ENCODE measurements at regions not wholly inside any gene's neighbourhood (a gene's known extent, or its start where the extent isn't known, plus 50 kb on each side); places are given as distances from the start of the nearest gene placed in this dataset.
"Not testable (repeated sequence)": the region's sequence is repeated elsewhere in the genome, so short reads cannot be mapped to it uniquely, and the experiment has no call there.

GRCh38 chr5:60538955-60539866 is 160.8 kb downstream of the DEPDC1B start:
- Histone ChIP-seq H3K18ac (ENCODE audit: low read length) (no peak overlapping the region), H3K27me3 (ENCODE audit: insufficient read depth, low read length, poor library complexity) (no peaks in the 10 kb centered on the region), H3K79me2 (ENCODE audit: control insufficient read depth, insufficient read depth, low read length) (no peaks in the 10 kb centered on the region), H3K56ac (ENCODE audit: low read length) (no peak overlapping the region), H3K4me3 (ENCODE audit: low read length) (no peak overlapping the region), H3K4me2 (ENCODE audit: low read length) (no peak overlapping the region), H2AK5ac (ENCODE audit: low read length) (no peak overlapping the region), H3K9ac (ENCODE audit: low read length) (no peak overlapping the region), H3K79me1 (ENCODE audit: low read length) (no peaks in the 10 kb centered on the region), H4K5ac (ENCODE audit: low read length) (no peak overlapping the region), H2BK120ac (ENCODE audit: low read depth, low read length) (no peak overlapping the region), H2BK5ac (ENCODE audit: low read length) (no peak overlapping the region), H3K4me1 (ENCODE audit: control insufficient read depth, low read depth, low read length) (peaks cover 9% of the 10 kb centered on the region), H3K4ac (ENCODE audit: low read depth, low read length) (no peak overlapping the region), H4K8ac (ENCODE audit: low read depth, low read length) (no peak overlapping the region), H3K23ac (ENCODE audit: low read length) (no peak overlapping the region), H3K36me3 (ENCODE audit: control insufficient read depth, insufficient read depth, low read length) (no peaks in the 10 kb centered on the region), H3K27ac (ENCODE audit: low read depth, low read length) (no peak overlapping the region), H2BK15ac (replicated peaks; ENCODE audit: low read depth) (no peak overlapping the region)
- WGBS (ENCODE audit: extremely low coverage, insufficient coverage, low lambda C conversion rate), result no CpG with 5 or more reads among the region's 1 CpG
- no peak for DNase-seq

- Histone ChIP-seq H3K4me3 (ENCODE audit: low read length) (no peak overlapping the region), H4K8ac (ENCODE audit: low read depth, low read length) (no peak overlapping the region), H2BK120ac (ENCODE audit: low read depth, low read length) (no peak overlapping the region), H3K4me1 (ENCODE audit: control insufficient read depth, low read depth, low read length) (peaks cover 9% of the 10 kb centered on the region), H3K56ac (ENCODE audit: low read length) (no peak overlapping the region), H3K27me3 (ENCODE audit: insufficient read depth, low read length, poor library complexity) (no peaks in the 10 kb centered on the region), H3K79me1 (ENCODE audit: low read length) (no peaks in the 10 kb centered on the region), H2AK5ac (ENCODE audit: low read length) (no peak overlapping the region), H2BK15ac (replicated peaks; ENCODE audit: low read depth) (no peak overlapping the region), H3K27ac (ENCODE audit: low read depth, low read length) (no peak overlapping the region), H3K4me2 (ENCODE audit: low read length) (no peak overlapping the region), H3K9ac (ENCODE audit: low read length) (no peak overlapping the region), H3K18ac (ENCODE audit: low read length) (no peak overlapping the region), H2BK5ac (ENCODE audit: low read length) (no peak overlapping the region), H3K4ac (ENCODE audit: low read depth, low read length) (no peak overlapping the region), H3K36me3 (ENCODE audit: control insufficient read depth, insufficient read depth, low read length) (no peaks in the 10 kb centered on the region), H3K79me2 (ENCODE audit: control insufficient read depth, insufficient read depth, low read length) (no peaks in the 10 kb centered on the region), H4K5ac (ENCODE audit: low read length) (no peak overlapping the region), H3K23ac (ENCODE audit: low read length) (no peak overlapping the region)
- no peak for DNase-seq
- no CpG with 5 or more reads among the region's 2 CpGs for WGBS (ENCODE audit: extremely low coverage, insufficient coverage, low lambda C conversion rate)
Measured at GRCh38 chr5:60538426-60538825, 161.5 kb downstream of the DEPDC1B start.

DNA sequence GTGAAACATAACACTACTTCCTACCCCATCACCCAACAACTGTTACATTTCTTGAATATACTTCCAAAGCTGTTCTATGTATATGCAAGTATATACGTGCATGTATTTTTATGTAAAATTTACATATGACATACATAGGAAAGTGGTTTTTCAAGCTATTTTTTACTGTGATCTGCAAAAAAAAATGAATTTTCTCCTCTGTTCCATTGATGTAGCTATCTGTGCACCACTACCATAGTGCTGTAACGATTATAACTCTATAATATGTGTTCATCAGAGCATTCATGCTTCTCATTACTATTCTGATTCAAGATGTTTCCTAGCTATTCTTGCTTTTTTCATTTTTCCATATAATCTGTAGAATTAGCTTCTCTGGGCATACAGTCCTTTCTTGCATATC is 164.0 kb downstream of the DEPDC1B start:
- Histone ChIP-seq H4K5ac (ENCODE audit: low read length) (no peak overlapping the region), H3K79me1 (ENCODE audit: low read length) (no peaks in the 10 kb centered on the region)
- WGBS (ENCODE audit: extremely low coverage, insufficient coverage, low lambda C conversion rate), result no CpG with 5 or more reads among the region's 2 CpGs

DNA sequence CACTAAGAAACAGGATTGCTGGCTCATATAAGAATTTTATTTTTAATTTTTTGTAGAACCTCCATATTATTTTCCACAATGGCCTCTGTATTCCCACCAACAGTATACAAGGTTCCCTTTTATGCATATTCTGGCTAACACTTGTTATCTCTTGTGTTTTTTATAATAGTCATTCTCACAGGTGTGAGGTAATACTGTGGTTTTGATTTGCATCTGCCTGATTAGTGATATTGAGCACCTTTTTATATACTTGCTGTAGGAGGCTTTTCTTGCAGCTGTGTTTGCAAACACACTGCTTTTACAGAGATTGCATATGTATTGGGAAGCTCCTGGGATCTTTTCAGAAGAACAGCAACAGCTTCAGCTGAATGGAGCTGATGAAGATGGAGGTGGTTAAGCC is 164.8 kb downstream of the DEPDC1B start:
- Histone ChIP-seq H2BK5ac (ENCODE audit: low read length) (no peak overlapping the region), H3K4ac (ENCODE audit: low read depth, low read length) (no peak overlapping the region), H2BK15ac (replicated peaks; ENCODE audit: low read depth) (no peak overlapping the region), H3K56ac (ENCODE audit: low read length) (no peak overlapping the region), H3K27me3 (ENCODE audit: insufficient read depth, low read length, poor library complexity) (no peaks in the 10 kb centered on the region), H3K18ac (ENCODE audit: low read length) (no peak overlapping the region), H2AK5ac (ENCODE audit: low read length) (no peak overlapping the region), H2BK120ac (ENCODE audit: low read depth, low read length) (no peak overlapping the region), H3K79me1 (ENCODE audit: low read length) (no peaks in the 10 kb centered on the region), H3K79me2 (ENCODE audit: control insufficient read depth, insufficient read depth, low read length) (no peaks in the 10 kb centered on the region), H4K5ac (ENCODE audit: low read length) (no peak overlapping the region), H3K4me3 (ENCODE audit: low read length) (no peak overlapping the region), H3K4me2 (ENCODE audit: low read length) (no peak overlapping the region), H3K4me1 (ENCODE audit: control insufficient read depth, low read depth, low read length) (no peaks in the 10 kb centered on the region), H3K36me3 (ENCODE audit: control insufficient read depth, insufficient read depth, low read length) (no peaks in the 10 kb centered on the region), H3K27ac (ENCODE audit: low read depth, low read length) (no peak overlapping the region), H3K9ac (ENCODE audit: low read length) (no peak overlapping the region), H4K8ac (ENCODE audit: low read depth, low read length) (no peak overlapping the region), H3K23ac (ENCODE audit: low read length) (no peak overlapping the region)
- DNase-seq, result no peak

More for the DNA sequence above, 164.0 kb downstream of the DEPDC1B start:
- Histone ChIP-seq H3K79me2 (ENCODE audit: control insufficient read depth, insufficient read depth, low read length) (no peaks in the 10 kb centered on the region), H3K23ac (ENCODE audit: low read length) (no peak overlapping the region), H3K4me1 (ENCODE audit: control insufficient read depth, low read depth, low read length) (no peaks in the 10 kb centered on the region), H3K4me2 (ENCODE audit: low read length) (no peak overlapping the region), H2AK5ac (ENCODE audit: low read length) (no peak overlapping the region), H3K9ac (ENCODE audit: low read length) (no peak overlapping the region), H3K4me3 (ENCODE audit: low read length) (no peak overlapping the region), H3K18ac (ENCODE audit: low read length) (no peak overlapping the region), H2BK120ac (ENCODE audit: low read depth, low read length) (no peak overlapping the region), H3K36me3 (ENCODE audit: control insufficient read depth, insufficient read depth, low read length) (no peaks in the 10 kb centered on the region), H3K56ac (ENCODE audit: low read length) (no peak overlapping the region), H2BK15ac (replicated peaks; ENCODE audit: low read depth) (no peak overlapping the region), H3K27ac (ENCODE audit: low read depth, low read length) (no peak overlapping the region), H2BK5ac (ENCODE audit: low read length) (no peak overlapping the region), H3K27me3 (ENCODE audit: insufficient read depth, low read length, poor library complexity) (no peaks in the 10 kb centered on the region), H4K8ac (ENCODE audit: low read depth, low read length) (no peak overlapping the region), H3K4ac (ENCODE audit: low read depth, low read length) (no peak overlapping the region)
- no peak for DNase-seq

DNA sequence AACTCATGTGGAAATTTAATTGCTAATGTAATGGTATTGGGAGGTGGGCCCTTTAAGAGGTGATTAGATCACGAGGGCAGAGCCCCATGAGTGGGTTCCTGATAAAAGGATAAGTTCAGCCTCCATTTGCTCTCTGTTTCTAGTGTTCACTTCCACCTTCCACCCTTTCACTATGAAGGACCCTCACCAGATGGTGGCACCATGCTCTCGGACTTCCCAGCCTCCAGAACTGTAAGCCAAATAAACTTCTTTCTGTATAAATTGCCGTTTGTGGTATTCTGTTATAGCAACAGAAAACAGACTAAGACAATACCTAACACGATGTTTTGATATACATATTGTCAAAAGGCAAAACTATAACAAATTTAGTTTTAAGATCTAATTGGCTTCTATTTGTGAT is 166.2 kb downstream of the DEPDC1B start:
- H3K9ac ChIP-seq (ENCODE audit: low read length), result no peak overlapping the region
- H3K27me3 ChIP-seq (ENCODE audit: insufficient read depth, low read length, poor library complexity), result no peaks in the 10 kb centered on the region
- H2BK120ac ChIP-seq (ENCODE audit: low read depth, low read length), result no peak overlapping the region
- no peak overlapping the region for H3K56ac ChIP-seq (ENCODE audit: low read length)
- H2BK15ac ChIP-seq (replicated peaks; ENCODE audit: low read depth), result no peak overlapping the region
- H3K4me2 ChIP-seq (ENCODE audit: low read length), result no peak overlapping the region
- H4K8ac ChIP-seq (ENCODE audit: low read depth, low read length), result no peak overlapping the region
- no peak overlapping the region for H3K4ac ChIP-seq (ENCODE audit: low read depth, low read length)
- no peak overlapping the region for H3K23ac ChIP-seq (ENCODE audit: low read length)
- H3K18ac ChIP-seq (ENCODE audit: low read length), result no peak overlapping the region
- no peak for DNase-seq
- H3K79me2 ChIP-seq (ENCODE audit: control insufficient read depth, insufficient read depth, low read length), result no peaks in the 10 kb centered on the region
- H3K4me3 ChIP-seq (ENCODE audit: low read length), result no peak overlapping the region
- no peaks in the 10 kb centered on the region for H3K4me1 ChIP-seq (ENCODE audit: control insufficient read depth, low read depth, low read length)
- WGBS (ENCODE audit: extremely low coverage, insufficient coverage, low lambda C conversion rate), result no CpG with 5 or more reads among the region's 4 CpGs
- H3K27ac ChIP-seq (ENCODE audit: low read depth, low read length), result no peak overlapping the region
- no peaks in the 10 kb centered on the region for H3K79me1 ChIP-seq (ENCODE audit: low read length)
- no peaks in the 10 kb centered on the region for H3K36me3 ChIP-seq (ENCODE audit: control insufficient read depth, insufficient read depth, low read length)
- no peak overlapping the region for H2AK5ac ChIP-seq (ENCODE audit: low read length)
- no peak overlapping the region for H4K5ac ChIP-seq (ENCODE audit: low read length)
- H2BK5ac ChIP-seq (ENCODE audit: low read length), result no peak overlapping the region

- not testable (repeated sequence) for H3K23ac ChIP-seq (ENCODE audit: low read length); H3K27ac ChIP-seq (ENCODE audit: low read depth, low read length); H3K4me1 ChIP-seq (ENCODE audit: control insufficient read depth, low read depth, low read length); DNase-seq; H2BK120ac ChIP-seq (ENCODE audit: low read depth, low read length); H3K36me3 ChIP-seq (ENCODE audit: control insufficient read depth, insufficient read depth, low read length); H3K56ac ChIP-seq (ENCODE audit: low read length); H2AK5ac ChIP-seq (ENCODE audit: low read length); H3K18ac ChIP-seq (ENCODE audit: low read length); H4K5ac ChIP-seq (ENCODE audit: low read length); H2BK5ac ChIP-seq (ENCODE audit: low read length); H3K4me3 ChIP-seq (ENCODE audit: low read length); H3K4ac ChIP-seq (ENCODE audit: low read depth, low read length); H2BK15ac ChIP-seq (replicated peaks; ENCODE audit: low read depth); H3K27me3 ChIP-seq (ENCODE audit: insufficient read depth, low read length, poor library complexity); H3K4me2 ChIP-seq (ENCODE audit: low read length); H4K8ac ChIP-seq (ENCODE audit: low read depth, low read length); H3K79me1 ChIP-seq (ENCODE audit: low read length); H3K79me2 ChIP-seq (ENCODE audit: control insufficient read depth, insufficient read depth, low read length); H3K9ac ChIP-seq (ENCODE audit: low read length)
- no CpG with 5 or more reads among the region's 5 CpGs for WGBS (ENCODE audit: extremely low coverage, insufficient coverage, low lambda C conversion rate)
Measured at GRCh38 chr5:60532796-60533195, 167.2 kb downstream of the DEPDC1B start.
